ENCODE measurements at regions not wholly inside any gene's neighbourhood (a gene's known extent, or its start where the extent isn't known, plus 50 kb on each side); places are given as distances from the start of the nearest gene placed in this dataset.
A peak's percentile ranks its signal among the peaks of the same experiment; 100 is the strongest.
"Not testable (repeated sequence)": the region's sequence is repeated elsewhere in the genome, so short reads cannot be mapped to it uniquely, and the experiment has no call there.

DNA sequence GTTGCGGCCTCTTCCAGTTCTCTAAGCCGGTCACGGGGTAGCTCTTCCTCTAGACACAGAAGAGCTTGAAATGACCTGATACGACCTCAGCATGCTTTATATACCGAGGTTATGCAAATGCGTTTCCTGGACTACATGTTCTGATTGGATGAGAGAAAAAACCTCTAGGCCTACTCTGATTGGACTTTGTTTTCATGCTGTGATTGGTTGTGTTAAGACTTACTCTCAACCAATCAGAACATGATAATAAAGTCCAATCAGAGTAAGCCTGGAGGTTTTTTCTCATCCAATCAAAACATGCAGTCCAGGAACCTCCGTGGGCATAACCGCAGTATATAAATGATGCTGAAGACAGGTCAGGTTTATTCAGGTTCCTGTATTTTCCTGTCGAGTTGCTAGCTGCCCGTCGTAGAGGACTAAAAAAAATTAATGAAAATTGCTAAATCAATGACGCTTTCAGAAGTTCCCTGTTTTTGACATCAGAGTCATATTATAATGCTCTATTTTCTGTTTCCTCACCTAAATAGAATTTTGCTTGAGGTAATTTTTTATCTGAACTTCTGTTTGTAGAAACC, 177.4 kb downstream of the POTEB3 start:
- no peak for DNase-seq (ENCODE audit: low spot score)
- no peak for FAIRE-seq

DNA sequence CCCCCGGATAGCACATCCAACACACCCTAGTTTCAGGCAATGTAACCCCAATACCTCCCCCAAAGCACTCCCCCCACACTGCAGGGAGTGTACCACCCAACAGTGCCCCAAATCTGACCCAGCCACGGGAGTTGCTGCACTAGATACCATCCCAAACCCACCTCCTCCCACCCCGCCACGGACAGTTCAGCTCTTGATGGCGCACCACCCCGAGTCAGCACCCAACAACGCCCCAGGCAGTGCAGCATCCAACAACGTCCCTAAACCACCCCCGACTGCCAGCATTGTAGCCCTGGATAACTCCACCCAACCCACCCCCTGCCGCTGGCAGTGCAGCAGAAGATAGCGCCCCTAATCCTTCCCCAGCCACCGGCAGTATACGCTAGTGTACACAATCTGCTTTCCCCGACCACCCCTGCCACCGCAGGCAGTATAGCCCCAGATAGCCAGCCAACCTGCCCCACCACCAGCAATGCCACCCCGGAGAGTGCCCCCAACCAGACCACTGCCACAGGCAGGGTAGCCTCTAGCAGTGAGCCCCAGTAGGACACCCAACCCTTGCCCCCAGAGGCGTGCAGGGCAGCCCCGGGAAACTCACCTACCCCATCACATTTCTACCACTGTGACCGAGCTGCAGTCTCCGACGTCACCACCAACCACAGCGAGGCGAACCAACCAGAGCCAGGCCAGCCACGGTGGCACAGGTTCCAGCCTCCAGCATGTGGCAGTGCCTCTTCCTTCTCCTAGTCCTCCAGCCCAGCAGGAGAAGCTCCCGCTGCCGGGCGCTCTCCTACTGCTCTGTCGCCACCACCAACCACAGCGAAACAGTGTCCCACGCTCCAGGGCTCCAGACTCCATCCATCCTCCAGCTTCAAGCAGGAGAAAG, 178.1 kb downstream of the POTEB3 start:
- DNase-seq (ENCODE audit: low spot score), result no peak
- FAIRE-seq, result no peak

GRCh38 chr15:21261396-21261964, 178.8 kb downstream of the POTEB3 start:
- no peak for FAIRE-seq

GRCh38 chr15:21260966-21261395, 179.3 kb downstream of the POTEB3 start:
- FAIRE-seq (no peak), DNase-seq (ENCODE audit: low spot score) (no peak)

More at GRCh38 chr15:21261396-21261964, 178.8 kb downstream of the POTEB3 start:
- no peak for DNase-seq (ENCODE audit: low spot score)

- not testable (repeated sequence) for DNase-seq (ENCODE audit: low spot score); FAIRE-seq
Measured at GRCh38 chr15:21258635-21259034, 181.7 kb downstream of the POTEB3 start.

DNA sequence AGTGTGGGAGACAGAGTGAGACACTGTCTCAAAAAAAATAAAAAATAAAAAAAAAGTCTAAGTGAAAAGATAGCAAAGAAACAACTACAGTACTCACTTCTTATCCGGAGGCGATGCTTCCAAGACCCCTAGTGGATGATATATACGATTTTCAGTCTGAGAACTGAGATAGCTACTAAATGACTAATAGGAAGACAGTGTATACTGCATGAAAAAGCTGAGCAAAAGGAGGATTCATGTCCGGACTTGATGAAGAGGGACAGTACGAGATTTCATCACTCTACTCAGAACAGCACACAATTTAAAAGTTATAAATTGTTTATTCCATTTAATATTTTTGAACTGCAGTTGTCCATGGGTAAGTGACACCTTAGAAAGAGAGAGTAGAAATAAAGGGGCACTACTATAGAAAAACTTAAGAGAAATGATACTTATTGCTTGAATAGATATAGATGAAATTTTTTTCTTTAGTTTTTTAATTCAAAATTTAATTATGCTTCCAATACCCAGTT, 190.7 kb downstream of the POTEB3 start:
- FAIRE-seq, result peak; percentile 65

More for the DNA sequence above, 190.7 kb downstream of the POTEB3 start:
- not testable (repeated sequence) for DNase-seq (ENCODE audit: low spot score)
